ENCODE measurements at regions not wholly inside any gene's neighbourhood (a gene's known extent, or its start where the extent isn't known, plus 50 kb on each side); places are given as distances from the start of the nearest gene placed in this dataset.

- Mint-ChIP-seq H3K9me3 (peaks cover 2 to 5% of the 10 kb centered on the region in 2 donors), H3K36me3 (no peaks in the 10 kb centered on the region), H3K27ac (no peak overlapping the region), H3K4me1 (peaks cover 0 to 3% of the 10 kb centered on the region in 2 donors), H3K27me3 (peaks cover 5 to 20% of the 10 kb centered on the region in 2 donors), H3K4me3 (no peak overlapping the region)
- no peak for DNase-seq
- no peak for ATAC-seq (replicated peaks)
These were observed 138.2 kb upstream of the CST7 start for GRCh38 chr20:24810676-24811407.

GRCh38 chr20:24812373-24812772 is 136.7 kb upstream of the CST7 start:
- no peaks in the 10 kb centered on the region for H3K36me3 Mint-ChIP-seq
- no peak overlapping the region for H3K4me3 Mint-ChIP-seq
- peaks cover 15 to 28% of the 10 kb centered on the region in 2 donors for H3K27me3 Mint-ChIP-seq
- H3K9me3 Mint-ChIP-seq = peaks cover 2 to 5% of the 10 kb centered on the region in 2 donors
- peaks cover 10 to 11% of the 10 kb centered on the region in 2 donors for H3K4me1 Mint-ChIP-seq
- DNase-seq (no peak), ATAC-seq (replicated peaks) (no peak)
- no peak overlapping the region for H3K27ac Mint-ChIP-seq

- Mint-ChIP-seq H3K27me3 (peaks cover 17 to 28% of the 10 kb centered on the region in 2 donors), H3K27ac (peak overlapping the region; percentile 62), H3K4me3 (no peak overlapping the region), H3K4me1 (peaks cover 12 to 17% of the 10 kb centered on the region in 2 donors), H3K9me3 (peaks cover 2 to 5% of the 10 kb centered on the region in 2 donors), H3K36me3 (no peaks in the 10 kb centered on the region)
- DNase-seq = no peak
- no peak for ATAC-seq (replicated peaks)
These were observed 136.0 kb upstream of the CST7 start for GRCh38 chr20:24813080-24813479.

- H3K4me3 Mint-ChIP-seq = no peak overlapping the region
- peaks cover 2 to 5% of the 10 kb centered on the region in 2 donors for H3K9me3 Mint-ChIP-seq
- no peak overlapping the region for H3K27ac Mint-ChIP-seq
- peaks cover 12 to 18% of the 10 kb centered on the region in 2 donors for H3K4me1 Mint-ChIP-seq
- DNase-seq (no peak), ATAC-seq (replicated peaks) (no peak)
- H3K36me3 Mint-ChIP-seq = no peaks in the 10 kb centered on the region
- peaks cover 15 to 26% of the 10 kb centered on the region in 2 donors for H3K27me3 Mint-ChIP-seq
These were observed 135.6 kb upstream of the CST7 start for GRCh38 chr20:24813496-24813895.

- peaks cover 16 to 22% of the 10 kb centered on the region in 2 donors for H3K27me3 Mint-ChIP-seq
- no peaks in the 10 kb centered on the region for H3K36me3 Mint-ChIP-seq
- peaks cover 12 to 18% of the 10 kb centered on the region in 2 donors for H3K4me1 Mint-ChIP-seq
- no peak for ATAC-seq (replicated peaks)
- no peak overlapping the region for H3K27ac Mint-ChIP-seq
- H3K4me3 Mint-ChIP-seq = no peak overlapping the region
- DNase-seq = no peak
- peaks cover 2 to 5% of the 10 kb centered on the region in 2 donors for H3K9me3 Mint-ChIP-seq
These were observed 135.1 kb upstream of the CST7 start for GRCh38 chr20:24813936-24814335.

GRCh38 chr20:24814556-24815195 is 134.4 kb upstream of the CST7 start:
- H3K27ac Mint-ChIP-seq = no peak overlapping the region
- no peaks in the 10 kb centered on the region for H3K36me3 Mint-ChIP-seq
- H3K4me3 Mint-ChIP-seq = no peak overlapping the region
- H3K4me1 Mint-ChIP-seq = peaks cover 12 to 18% of the 10 kb centered on the region in 2 donors
- DNase-seq = no peak
- peaks cover 2 to 5% of the 10 kb centered on the region in 2 donors for H3K9me3 Mint-ChIP-seq
- ATAC-seq (replicated peaks) = no peak
- H3K27me3 Mint-ChIP-seq = peaks cover 18 to 20% of the 10 kb centered on the region in 2 donors

- Mint-ChIP-seq H3K4me3 (no peak overlapping the region), H3K27ac (no peak overlapping the region), H3K27me3 (peaks cover 18 to 20% of the 10 kb centered on the region in 2 donors), H3K4me1 (peaks cover 12 to 18% of the 10 kb centered on the region in 2 donors), H3K9me3 (peaks cover 2 to 5% of the 10 kb centered on the region in 2 donors), H3K36me3 (no peaks in the 10 kb centered on the region)
- no peak for ATAC-seq (replicated peaks)
- no peak for DNase-seq
These were observed 133.8 kb upstream of the CST7 start for GRCh38 chr20:24815196-24815815.

- H3K4me3 Mint-ChIP-seq = no peak overlapping the region
- H3K4me1 Mint-ChIP-seq = peaks cover 12 to 18% of the 10 kb centered on the region in 2 donors
- no peak for ATAC-seq (replicated peaks)
- peaks cover 18 to 20% of the 10 kb centered on the region in 2 donors for H3K27me3 Mint-ChIP-seq
- peaks cover 2 to 5% of the 10 kb centered on the region in 2 donors for H3K9me3 Mint-ChIP-seq
- H3K36me3 Mint-ChIP-seq = no peaks in the 10 kb centered on the region
- H3K27ac Mint-ChIP-seq = no peak overlapping the region
- no peak for DNase-seq
These were observed 133.1 kb upstream of the CST7 start for GRCh38 chr20:24815931-24816330.

- Mint-ChIP-seq H3K9me3 (peaks cover 2 to 5% of the 10 kb centered on the region in 2 donors), H3K27ac (no peak overlapping the region), H3K36me3 (no peaks in the 10 kb centered on the region), H3K4me3 (no peak overlapping the region), H3K27me3 (peaks cover 18 to 20% of the 10 kb centered on the region in 2 donors), H3K4me1 (peaks cover 12 to 18% of the 10 kb centered on the region in 2 donors)
- no peak for DNase-seq
- no peak for ATAC-seq (replicated peaks)
These were observed 132.6 kb upstream of the CST7 start for GRCh38 chr20:24816431-24816830.

- H3K27me3 Mint-ChIP-seq = peaks cover 18 to 23% of the 10 kb centered on the region in 2 donors
- H3K4me1 Mint-ChIP-seq = peaks cover 12 to 18% of the 10 kb centered on the region in 2 donors
- no peak overlapping the region for H3K4me3 Mint-ChIP-seq
- H3K9me3 Mint-ChIP-seq = peaks cover 2 to 5% of the 10 kb centered on the region in 2 donors
- DNase-seq (no peak), ATAC-seq (replicated peaks) (peak; percentile 41 to 57)
- H3K27ac Mint-ChIP-seq = no peak overlapping the region
- no peaks in the 10 kb centered on the region for H3K36me3 Mint-ChIP-seq
These were observed 132.2 kb upstream of the CST7 start for GRCh38 chr20:24816907-24817306.

- ATAC-seq (replicated peaks) = peak in 1 of 2 donors; percentile 10
- H3K27me3 Mint-ChIP-seq = peaks cover 18 to 27% of the 10 kb centered on the region in 2 donors
- peaks cover 12 to 18% of the 10 kb centered on the region in 2 donors for H3K4me1 Mint-ChIP-seq
- no peaks in the 10 kb centered on the region for H3K36me3 Mint-ChIP-seq
- DNase-seq = no peak
- H3K4me3 Mint-ChIP-seq = no peak overlapping the region
- H3K27ac Mint-ChIP-seq = no peak overlapping the region
- peaks cover 2 to 5% of the 10 kb centered on the region in 2 donors for H3K9me3 Mint-ChIP-seq
These were observed 131.7 kb upstream of the CST7 start for GRCh38 chr20:24817351-24817750.

- Mint-ChIP-seq H3K27ac (no peak overlapping the region), H3K9me3 (peaks cover 0 to under 1% of the 10 kb centered on the region in 2 donors), H3K4me3 (no peak overlapping the region), H3K27me3 (peaks cover 18 to 28% of the 10 kb centered on the region in 2 donors), H3K36me3 (no peaks in the 10 kb centered on the region), H3K4me1 (peaks cover 9 to 18% of the 10 kb centered on the region in 2 donors)
- peak in 1 of 2 donors; percentile 42 for ATAC-seq (replicated peaks)
- no peak for DNase-seq
These were observed 131.0 kb upstream of the CST7 start for GRCh38 chr20:24818056-24818455.

GRCh38 chr20:24819331-24819965 is 129.6 kb upstream of the CST7 start:
- no peak overlapping the region for H3K4me3 Mint-ChIP-seq
- peaks cover 18 to 25% of the 10 kb centered on the region in 2 donors for H3K27me3 Mint-ChIP-seq
- ATAC-seq (replicated peaks) (no peak), DNase-seq (no peak)
- no peak overlapping the region for H3K27ac Mint-ChIP-seq
- no peaks in the 10 kb centered on the region for H3K9me3 Mint-ChIP-seq
- H3K36me3 Mint-ChIP-seq = no peaks in the 10 kb centered on the region
- H3K4me1 Mint-ChIP-seq = peaks cover 9 to 18% of the 10 kb centered on the region in 2 donors

GRCh38 chr20:24820345-24820744 is 128.7 kb upstream of the CST7 start:
- Mint-ChIP-seq H3K27ac (no peak overlapping the region), H3K9me3 (no peaks in the 10 kb centered on the region), H3K4me3 (no peak overlapping the region), H3K27me3 (peaks cover 18 to 21% of the 10 kb centered on the region in 2 donors), H3K36me3 (no peaks in the 10 kb centered on the region), H3K4me1 (peaks cover 9 to 18% of the 10 kb centered on the region in 2 donors)
- DNase-seq = no peak
- ATAC-seq (replicated peaks) = no peak
